ENCODE measurements at regions not wholly inside any gene's neighbourhood (a gene's known extent, or its start where the extent isn't known, plus 50 kb on each side); places are given as distances from the start of the nearest gene placed in this dataset.

DNA sequence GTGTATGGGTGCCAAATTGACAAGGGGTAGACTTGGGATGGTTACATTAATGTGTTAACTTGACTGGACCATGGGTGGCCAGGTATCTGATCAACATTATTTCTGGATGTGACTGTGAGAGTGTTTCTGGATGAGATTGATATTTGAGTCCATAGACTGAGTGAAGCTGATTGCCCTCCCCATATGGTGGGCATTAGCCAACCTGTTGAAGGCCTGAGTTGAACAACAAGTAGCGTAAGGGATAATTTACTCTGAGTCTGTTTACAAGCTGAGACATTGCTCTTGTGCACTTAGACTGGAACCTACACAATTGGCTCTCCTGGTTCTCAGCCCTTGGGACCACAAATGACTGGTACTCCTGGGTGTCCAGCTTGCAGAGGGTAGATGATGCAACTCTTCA lies 240.1 kb downstream of the ASXL3 start:
- intact Hi-C loops (cut with DNase I), result no loop called here
- DNase-seq, result no peak
- peaks cover 0 to 4% (median 0%) of the 10 kb centered on the region in 3 donors for H3K27me3 ChIP-seq
- H3K36me3 ChIP-seq, result no peaks in the 10 kb centered on the region
- TF ChIP-seq, protein P1, sequence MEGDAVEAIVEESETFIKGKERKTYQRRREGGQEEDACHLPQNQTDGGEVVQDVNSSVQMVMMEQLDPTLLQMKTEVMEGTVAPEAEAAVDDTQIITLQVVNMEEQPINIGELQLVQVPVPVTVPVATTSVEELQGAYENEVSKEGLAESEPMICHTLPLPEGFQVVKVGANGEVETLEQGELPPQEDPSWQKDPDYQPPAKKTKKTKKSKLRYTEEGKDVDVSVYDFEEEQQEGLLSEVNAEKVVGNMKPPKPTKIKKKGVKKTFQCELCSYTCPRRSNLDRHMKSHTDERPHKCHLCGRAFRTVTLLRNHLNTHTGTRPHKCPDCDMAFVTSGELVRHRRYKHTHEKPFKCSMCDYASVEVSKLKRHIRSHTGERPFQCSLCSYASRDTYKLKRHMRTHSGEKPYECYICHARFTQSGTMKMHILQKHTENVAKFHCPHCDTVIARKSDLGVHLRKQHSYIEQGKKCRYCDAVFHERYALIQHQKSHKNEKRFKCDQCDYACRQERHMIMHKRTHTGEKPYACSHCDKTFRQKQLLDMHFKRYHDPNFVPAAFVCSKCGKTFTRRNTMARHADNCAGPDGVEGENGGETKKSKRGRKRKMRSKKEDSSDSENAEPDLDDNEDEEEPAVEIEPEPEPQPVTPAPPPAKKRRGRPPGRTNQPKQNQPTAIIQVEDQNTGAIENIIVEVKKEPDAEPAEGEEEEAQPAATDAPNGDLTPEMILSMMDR (IDR thresholded peaks at IDR 0.05), result no peak
- no peaks in the 10 kb centered on the region for H3K4me1 ChIP-seq
- H3K4me3 ChIP-seq, result no peak overlapping the region
- no peaks in the 10 kb centered on the region for H3K9me3 ChIP-seq
- no peak overlapping the region for H3K27ac ChIP-seq
- WGBS, 2 donors, result 95 to 96% methylated on average over 1 of the region's 1 CpG

DNA sequence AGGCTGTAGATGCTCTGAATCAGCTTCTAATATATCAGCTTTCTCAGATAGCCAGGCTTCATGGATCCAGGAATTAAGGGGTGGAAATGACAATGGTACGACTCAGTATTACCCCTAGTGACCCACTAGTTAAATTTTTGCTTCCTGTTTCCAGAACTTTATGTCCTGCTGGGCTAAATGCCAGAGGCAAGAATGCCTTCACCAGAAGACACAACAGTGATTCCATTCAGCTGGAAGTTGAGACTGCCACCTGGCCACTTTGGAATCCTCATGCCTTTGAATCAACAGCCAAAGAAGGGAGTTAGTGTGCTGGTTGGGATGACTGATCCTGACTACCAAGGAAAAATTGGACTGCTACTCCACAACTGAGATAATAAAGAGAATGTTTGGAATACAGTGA lies 239.1 kb downstream of the ASXL3 start:
- Histone ChIP-seq H3K4me3 (no peak overlapping the region), H3K27me3 (peaks cover 0 to 4% (median 0%) of the 10 kb centered on the region in 3 donors), H3K4me1 (no peaks in the 10 kb centered on the region), H3K27ac (no peak overlapping the region), H3K36me3 (no peaks in the 10 kb centered on the region), H3K9me3 (no peaks in the 10 kb centered on the region)
- TF ChIP-seq POLR2AphosphoS5 (IDR thresholded peaks at IDR 0.05) (no peak), POLR2A (IDR thresholded peaks at IDR 0.05) (no peak), EP300 (IDR thresholded peaks at IDR 0.05) (no peak)
- TF ChIP-seq, protein P1 (IDR thresholded peaks at IDR 0.05), result no peak
- no peak for DNase-seq
- intact Hi-C loops (cut with DNase I), result no loop called here
- WGBS, 2 donors, result 6 to 60% methylated on average over 1 of the region's 1 CpG

DNA sequence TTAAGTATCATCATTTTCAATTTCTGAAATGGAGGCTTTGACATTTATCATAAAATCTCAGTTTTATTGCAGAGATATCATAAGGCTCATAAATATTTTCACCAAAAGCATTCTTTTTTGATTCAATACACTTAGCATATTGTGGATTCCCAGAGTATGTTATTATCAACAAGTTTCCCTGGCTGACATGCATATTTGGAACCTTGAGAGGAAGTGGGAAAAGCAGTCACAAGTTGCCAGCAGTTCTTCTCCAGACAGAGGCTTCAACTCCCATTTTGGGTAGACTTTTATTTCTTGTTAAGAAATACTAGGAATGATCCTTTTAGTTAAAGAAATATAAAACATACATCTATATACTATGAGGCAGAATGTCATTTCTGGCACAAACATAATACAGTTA lies 236.5 kb downstream of the ASXL3 start:
- Histone ChIP-seq H3K9me3 (no peaks in the 10 kb centered on the region), H3K4me3 (no peak overlapping the region), H3K27me3 (peaks cover 0 to 4% (median 0%) of the 10 kb centered on the region in 3 donors), H3K36me3 (no peaks in the 10 kb centered on the region), H3K27ac (no peak overlapping the region), H3K4me1 (no peaks in the 10 kb centered on the region)
- intact Hi-C loops (cut with DNase I), result no loop called here
- TF ChIP-seq EP300 (IDR thresholded peaks at IDR 0.05) (no peak), POLR2A (IDR thresholded peaks at IDR 0.05) (no peak), POLR2AphosphoS5 (IDR thresholded peaks at IDR 0.05) (no peak)
- no peak for DNase-seq

DNA sequence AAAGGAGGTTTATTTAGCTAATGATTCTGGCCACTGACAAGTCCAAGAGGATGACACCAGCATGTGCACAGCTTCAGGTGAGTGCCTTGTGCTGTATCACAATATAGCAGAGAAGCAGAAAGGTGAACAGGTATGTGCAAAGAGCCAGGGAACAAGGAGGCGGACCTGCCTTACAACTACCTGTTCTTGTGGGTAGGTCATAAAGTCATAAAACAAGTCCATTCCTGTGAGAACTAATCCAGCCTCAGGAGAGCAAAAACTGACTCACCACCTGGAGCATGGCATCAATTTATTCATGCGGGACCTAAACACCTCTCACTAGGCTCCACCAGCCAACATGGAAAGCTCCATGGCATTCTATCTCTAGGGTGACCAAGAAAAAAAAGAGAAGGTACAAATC lies 234.2 kb downstream of the ASXL3 start:
- Histone ChIP-seq H3K4me1 (no peaks in the 10 kb centered on the region), H3K27me3 (no peaks in the 10 kb centered on the region), H3K36me3 (no peaks in the 10 kb centered on the region), H3K27ac (no peak overlapping the region), H3K4me3 (no peak overlapping the region), H3K9me3 (no peaks in the 10 kb centered on the region)
- no peak for TF ChIP-seq EP300 (IDR thresholded peaks at IDR 0.05)
- TF ChIP-seq POLR2AphosphoS5 (IDR thresholded peaks at IDR 0.05), result no peak
- TF ChIP-seq, protein P1 (IDR thresholded peaks at IDR 0.05), result no peak
- no peak for TF ChIP-seq POLR2A (IDR thresholded peaks at IDR 0.05)
- no peak for DNase-seq
- WGBS, 2 donors, result 21 to 73% methylated on average over 2 of the region's 2 CpGs
- intact Hi-C loops (cut with DNase I), result no loop called here

DNA sequence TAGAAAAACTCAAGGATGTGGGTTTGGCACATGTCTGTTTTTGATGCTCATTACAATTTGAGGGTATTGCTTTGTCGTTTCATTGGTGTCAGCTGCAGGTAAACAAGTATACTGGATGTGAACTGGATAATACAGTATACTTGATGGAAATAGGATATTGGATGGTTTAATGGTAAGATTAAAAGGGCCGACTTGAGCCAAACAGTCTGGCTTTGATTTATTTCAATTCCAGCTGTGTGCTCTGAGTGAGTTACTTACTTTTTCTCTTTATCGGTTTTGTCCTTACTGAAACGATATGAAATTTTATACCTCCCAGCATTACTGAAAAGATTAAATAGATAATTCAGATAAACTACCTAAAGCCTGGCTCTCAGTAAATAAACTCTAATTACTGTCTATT lies 227.6 kb downstream of the ASXL3 start:
- Histone ChIP-seq H3K4me1 (no peaks in the 10 kb centered on the region), H3K4me3 (no peak overlapping the region), H3K27ac (no peak overlapping the region), H3K9me3 (no peaks in the 10 kb centered on the region), H3K27me3 (no peaks in the 10 kb centered on the region), H3K36me3 (no peaks in the 10 kb centered on the region)
- WGBS, 2 donors, result 70 to 77% methylated on average over 4 of the region's 4 CpGs
- no peak for DNase-seq
- intact Hi-C loops (cut with DNase I), result no loop called here
- TF ChIP-seq, protein P1 (IDR thresholded peaks at IDR 0.05), result no peak
- TF ChIP-seq EP300 (IDR thresholded peaks at IDR 0.05), result no peak
- no peak for TF ChIP-seq POLR2A (IDR thresholded peaks at IDR 0.05)
- TF ChIP-seq POLR2AphosphoS5 (IDR thresholded peaks at IDR 0.05), result no peak
